B cell (primary cell): ENCODE measurements at regions not wholly inside any gene's neighbourhood (a gene's known extent, or its start where the extent isn't known, plus 50 kb on each side); places are given as distances from the start of the nearest gene placed in this dataset.

Experiments used
- ATAC-seq: fragments of 200-7000 bp; cut with Tn5 transposase; one replicate; pipeline ENCODE4 v1.10.0; 2021; ENCODE audit warnings: low read depth, mild to moderate bottlenecking, moderate number of reproducible peaks, moderate library complexity
- CTCF ChIA-PET: fragments of 350-600 bp; sonication (Branson Sonifier 250); formaldehyde crosslinking; loops from one replicate; lab custom pipeline; 2021; ENCODE audit warnings: antibody characterized with exemption, inconsistent platforms; lab: Charles Lee
- POLR2A ChIA-PET: fragments of 350-600 bp; sonication (Branson Sonifier 250); formaldehyde crosslinking; loops from one replicate; lab custom pipeline; 2021; ENCODE audit warnings: antibody characterized with exemption; lab: Charles Lee
- DNase-seq: peaks from one replicate; pipeline ENCODE4 v3.0.0; 2013
- H2AFZ ChIP-seq: 2 replicates; pipeline ENCODE4 v1.6.1; 2012; ENCODE audit warnings: mild to moderate bottlenecking, low read depth, low read length; ENCODE audit not compliant: insufficient read depth, poor library complexity, severe bottlenecking
- H3K27ac ChIP-seq, 2 donors: 1 replicate in 1 of 2; 2 replicates in 1 of 2; pipeline ENCODE4 v1.5.1; 2012 to 2013; ENCODE audit warnings: low read length in 2 of 2, mild to moderate bottlenecking in 2 of 2, moderate library complexity in 1 of 2
- H3K27me3 ChIP-seq, 4 experiments: fragments of 200-600 bp in 1 of 4; sonication (generic) in 1 of 4; replicated peaks in 1 of 4; 1 replicate in 2 of 4; 2 replicates in 2 of 4; pipeline versions ENCODE4 v1.6.1 to v1.7.0; 2013 to 2016; ENCODE audit warnings: low read length in 3 of 4, mild to moderate bottlenecking in 2 of 4, mixed read lengths in 1 of 4, moderate library complexity in 1 of 4; ENCODE audit not compliant: insufficient read depth in 4 of 4, control insufficient read depth in 3 of 4; ENCODE audit errors: control extremely low read depth in 1 of 4
- H3K36me3 ChIP-seq, 2 experiments: replicated peaks in 1 of 2; 1 replicate in 1 of 2; 2 replicates in 1 of 2; pipeline versions ENCODE4 v1.6.1 to v1.7.1; 2013; ENCODE audit warnings: low read length in 1 of 2; ENCODE audit not compliant: insufficient read depth in 2 of 2, control insufficient read depth in 1 of 2; ENCODE audit errors: control extremely low read depth in 1 of 2, extremely low read depth in 1 of 2
- H3K4me1 ChIP-seq, 2 donors: fragments of 200-600 bp in 1 of 2; sonication (generic) in 1 of 2; 1 replicate in 1 of 2; 2 replicates in 1 of 2; pipeline versions ENCODE4 v1.5.1 to v1.6.1; 2013 to 2017; ENCODE audit warnings: low read length in 2 of 2; ENCODE audit not compliant: control insufficient read depth in 2 of 2, insufficient read depth in 2 of 2
- H3K4me2 ChIP-seq: replicated peaks from 2 replicates; pipeline ENCODE3; 2012; ENCODE audit warnings: mild to moderate bottlenecking, low read depth, low read length; ENCODE audit not compliant: poor library complexity, severe bottlenecking
- H3K4me3 ChIP-seq, 5 experiments: fragments of 200-600 bp in 1 of 5; sonication (generic) in 1 of 5; 1 replicate in 3 of 5; 2 replicates in 2 of 5; pipeline versions ENCODE4 v1.5.1 to v1.7.0; 2011 to 2016; ENCODE audit warnings: low read length in 4 of 5, mild to moderate bottlenecking in 4 of 5, low read depth in 2 of 5, control low read depth in 1 of 5, moderate library complexity in 1 of 5; ENCODE audit not compliant: insufficient read depth in 1 of 5; ENCODE audit errors: control extremely low read depth in 1 of 5, extremely low read depth in 1 of 5
- H3K79me2 ChIP-seq: fragments of 200-600 bp; sonication (generic); one replicate; pipeline ENCODE4 v1.6.0; 2016; ENCODE audit warnings: low read length; ENCODE audit not compliant: control insufficient read depth, insufficient read depth
- H3K9ac ChIP-seq: fragments of 200-600 bp; sonication (generic); 2 replicates; pipeline ENCODE4 v1.6.1; 2017; ENCODE audit warnings: mild to moderate bottlenecking, low read length, moderate library complexity
- H3K9me3 ChIP-seq, 3 donors: one replicate each; pipeline versions ENCODE4 v1.6.1 to v1.7.1; 2013; ENCODE audit warnings: low read length in 2 of 3; ENCODE audit not compliant: control insufficient read depth in 2 of 3, insufficient read depth in 1 of 3; ENCODE audit errors: control extremely low read depth in 1 of 3
- H4K20me1 ChIP-seq: 2 replicates; pipeline ENCODE4 v1.6.0; 2012; ENCODE audit warnings: mild to moderate bottlenecking, low read length; ENCODE audit not compliant: insufficient read depth, control insufficient read depth, poor library complexity, severe bottlenecking
- H3K27ac Mint-ChIP-seq: one replicate; pipeline ENCODE4 v1.8.0; 2021; ENCODE audit warnings: mixed read lengths
- H3K27me3 Mint-ChIP-seq: one replicate; pipeline ENCODE4 v1.8.0; 2021; ENCODE audit warnings: mixed read lengths
- H3K4me1 Mint-ChIP-seq: one replicate; pipeline ENCODE4 v1.8.0; 2021; ENCODE audit warnings: mixed read lengths
- H3K4me3 Mint-ChIP-seq: one replicate; pipeline ENCODE4 v1.8.0; 2021; ENCODE audit warnings: mixed read lengths
- H3K9me3 Mint-ChIP-seq: one replicate; pipeline ENCODE4 v1.8.0; 2022; ENCODE audit warnings: mixed read lengths; ENCODE audit not compliant: insufficient read depth
- EZH2 ChIP-seq: IDR thresholded peaks from 2 replicates; pipeline ENCODE4 v1.6.1; 2012; ENCODE audit warnings: borderline replicate concordance, low read depth, mild to moderate bottlenecking, moderate library complexity, low read length; ENCODE audit not compliant: insufficient read depth, poor library complexity, severe bottlenecking
- WGBS: methylation state at CpG from one replicate; pipeline ENCODE4 v1.1.5; 2013; ENCODE audit warnings: missing lambda C conversion rate; ENCODE audit not compliant: insufficient coverage; 5-methylcytosine and 5-hydroxymethylcytosine counted together
- intact Hi-C: fragments of 100-400 bp; cut with micrococcal nuclease; formaldehyde crosslinking; loops from one replicate; pipeline ENCODE4 v1.10.0; 2022
- TF ChIP-seq, protein P1 (sequence below): fragments of 200-600 bp; IDR thresholded peaks from one replicate; pipeline ENCODE4 v1.8.0; 2022; ENCODE audit warnings: antibody characterized with exemption, mild to moderate bottlenecking

- H3K27ac ChIP-seq, result no peak overlapping the region
- H3K27me3 Mint-ChIP-seq, result peaks cover 8% of the 10 kb centered on the region
Measured at GRCh38 chr14:31965071-31965734, 111.9 kb upstream of the ARHGAP5 start.

More at GRCh38 chr14:31965071-31965734, 111.9 kb upstream of the ARHGAP5 start:
- ATAC-seq, result no peak
- no peak overlapping the region for H3K9ac ChIP-seq
- WGBS, result 87% methylated on average over 8 of the region's 11 CpGs
- Mint-ChIP-seq H3K9me3 (no peaks in the 10 kb centered on the region), H3K4me3 (no peak overlapping the region), H3K4me1 (peaks cover 5% of the 10 kb centered on the region), H3K27ac (no peak overlapping the region)
- no peaks in the 10 kb centered on the region for H3K79me2 ChIP-seq
- peaks cover 5 to 9% of the 10 kb centered on the region in 2 donors for H3K4me1 ChIP-seq
- DNase-seq, result no peak
- no peak overlapping the region for H3K4me3 ChIP-seq
- intact Hi-C loops, result no loop called here
- H3K9me3 ChIP-seq, result no peaks in the 10 kb centered on the region
- H3K4me2 ChIP-seq, result no peak overlapping the region
- TF ChIP-seq EZH2, result no peak
- TF ChIP-seq, protein P1, sequence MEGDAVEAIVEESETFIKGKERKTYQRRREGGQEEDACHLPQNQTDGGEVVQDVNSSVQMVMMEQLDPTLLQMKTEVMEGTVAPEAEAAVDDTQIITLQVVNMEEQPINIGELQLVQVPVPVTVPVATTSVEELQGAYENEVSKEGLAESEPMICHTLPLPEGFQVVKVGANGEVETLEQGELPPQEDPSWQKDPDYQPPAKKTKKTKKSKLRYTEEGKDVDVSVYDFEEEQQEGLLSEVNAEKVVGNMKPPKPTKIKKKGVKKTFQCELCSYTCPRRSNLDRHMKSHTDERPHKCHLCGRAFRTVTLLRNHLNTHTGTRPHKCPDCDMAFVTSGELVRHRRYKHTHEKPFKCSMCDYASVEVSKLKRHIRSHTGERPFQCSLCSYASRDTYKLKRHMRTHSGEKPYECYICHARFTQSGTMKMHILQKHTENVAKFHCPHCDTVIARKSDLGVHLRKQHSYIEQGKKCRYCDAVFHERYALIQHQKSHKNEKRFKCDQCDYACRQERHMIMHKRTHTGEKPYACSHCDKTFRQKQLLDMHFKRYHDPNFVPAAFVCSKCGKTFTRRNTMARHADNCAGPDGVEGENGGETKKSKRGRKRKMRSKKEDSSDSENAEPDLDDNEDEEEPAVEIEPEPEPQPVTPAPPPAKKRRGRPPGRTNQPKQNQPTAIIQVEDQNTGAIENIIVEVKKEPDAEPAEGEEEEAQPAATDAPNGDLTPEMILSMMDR, result no peak
- ChIA-PET CTCF (no interaction called here), POLR2A (no interaction called here)
- H2AFZ ChIP-seq, result no peak overlapping the region
- no peaks in the 10 kb centered on the region for H4K20me1 ChIP-seq
- H3K27me3 ChIP-seq, result no peaks in the 10 kb centered on the region
- no peaks in the 10 kb centered on the region for H3K36me3 ChIP-seq
